ENCODE measurements at regions not wholly inside any gene's neighbourhood (a gene's known extent, or its start where the extent isn't known, plus 50 kb on each side); places are given as distances from the start of the nearest gene placed in this dataset.
"Not testable (repeated sequence)": the region's sequence is repeated elsewhere in the genome, so short reads cannot be mapped to it uniquely, and the experiment has no call there.

DNA sequence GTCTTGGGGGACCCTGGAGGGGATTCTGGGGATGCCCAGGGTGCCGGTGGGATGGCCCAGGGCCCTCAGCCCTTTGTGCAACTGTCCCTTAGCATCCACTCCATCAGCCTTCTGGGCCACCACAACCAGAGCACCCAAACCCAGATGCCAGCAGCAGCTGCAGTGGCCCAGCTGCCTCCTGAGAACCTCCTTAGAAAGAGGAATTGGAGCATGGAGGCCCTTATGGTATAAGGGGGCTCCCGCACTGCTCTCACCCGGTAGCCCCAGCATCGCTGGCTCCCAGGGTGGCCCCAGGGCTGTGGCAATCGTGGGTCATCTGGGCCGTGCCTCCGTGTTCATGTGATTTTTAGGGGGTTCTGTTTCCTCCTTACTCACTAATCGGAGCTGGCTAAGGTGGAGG is 463.3 kb downstream of the ICE1 start:
- DNase-seq (ENCODE audit: low read depth, low spot score): no peak

DNA sequence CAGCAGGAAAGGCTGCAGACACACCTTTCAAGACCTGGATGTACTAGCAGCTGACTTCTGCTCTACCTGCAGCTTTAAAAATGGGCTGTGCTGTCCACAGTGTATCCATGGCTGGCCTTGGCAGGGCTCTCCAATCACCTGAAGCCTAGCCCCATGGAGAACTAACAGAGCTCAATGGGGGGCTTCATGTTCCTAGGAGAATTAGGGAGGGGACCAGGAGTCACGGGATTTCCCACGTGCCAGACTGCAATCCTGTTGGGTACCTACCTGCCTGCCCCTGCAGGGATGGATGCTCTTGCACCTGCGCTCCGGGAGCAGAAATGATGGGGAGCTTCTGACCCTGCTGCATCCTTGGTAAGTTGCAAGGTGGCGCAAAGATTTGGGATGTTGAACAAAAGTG is 462.1 kb downstream of the ICE1 start:
- no peak for DNase-seq (ENCODE audit: low read depth, low spot score)

DNA sequence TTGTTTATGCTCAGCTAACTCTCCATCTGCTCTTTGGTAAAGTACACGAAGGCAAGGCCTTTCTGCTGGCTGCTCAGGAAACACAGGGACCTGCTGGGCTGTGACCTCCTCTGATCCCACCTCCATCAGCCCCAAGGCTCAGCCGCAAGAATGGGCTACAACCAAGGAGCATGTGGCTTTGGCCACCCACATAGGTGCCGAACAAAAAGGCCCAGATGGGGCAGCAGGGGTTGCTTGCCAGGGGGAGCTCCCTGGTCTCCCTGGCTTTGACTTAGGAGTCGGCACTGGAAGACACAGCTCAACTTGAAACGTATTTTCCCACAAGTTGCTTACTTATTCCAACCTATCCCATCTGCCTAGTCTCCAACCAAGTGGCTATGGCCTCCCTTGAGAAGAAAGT is 461.1 kb downstream of the ICE1 start:
- no peak for DNase-seq (ENCODE audit: low read depth, low spot score)

- DNase-seq (ENCODE audit: low read depth, low spot score): no peak
Observed at GRCh38 chr5:5883146-5883545, 460.7 kb downstream of the ICE1 start.

GRCh38 chr5:5882706-5883105 is 460.2 kb downstream of the ICE1 start:
- no peak for DNase-seq (ENCODE audit: low read depth, low spot score)

- DNase-seq (ENCODE audit: low read depth, low spot score): peak; percentile 33
Observed at GRCh38 chr5:5881294-5881693, 458.8 kb downstream of the ICE1 start.

- no peak for DNase-seq (ENCODE audit: low read depth, low spot score)
Observed at GRCh38 chr5:5880077-5880763, 457.7 kb downstream of the ICE1 start.

- DNase-seq (ENCODE audit: low read depth, low spot score): no peak
Observed at GRCh38 chr5:5857396-5857795, 434.9 kb downstream of the ICE1 start.

DNA sequence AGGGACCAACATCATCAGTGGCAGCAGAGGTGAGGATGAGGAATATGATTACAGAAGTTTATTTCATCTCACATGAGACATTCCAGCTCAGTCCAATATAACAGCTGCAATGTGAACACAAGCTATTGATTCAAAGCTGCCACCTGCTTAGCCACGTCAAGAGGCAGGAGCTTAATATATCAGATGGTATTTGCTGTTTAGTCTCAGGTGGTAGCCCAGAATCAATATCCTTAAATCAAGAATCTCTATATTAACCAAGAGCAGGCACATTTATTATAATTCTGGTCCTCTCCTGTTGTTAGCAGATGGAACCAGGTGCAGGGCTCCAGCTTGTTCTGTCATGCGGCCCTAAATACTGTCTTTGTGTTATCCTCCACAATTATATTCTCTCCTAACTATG is 431.6 kb downstream of the ICE1 start:
- DNase-seq (ENCODE audit: low read depth, low spot score): no peak

- no peak for DNase-seq (ENCODE audit: low read depth, low spot score)
Observed at GRCh38 chr5:5838493-5838892, 416.0 kb downstream of the ICE1 start.

- not testable (repeated sequence) for DNase-seq (ENCODE audit: low read depth, low spot score)
Observed at GRCh38 chr5:5831622-5832021, 409.1 kb downstream of the ICE1 start.

GRCh38 chr5:5828619-5829018 is 406.1 kb downstream of the ICE1 start:
- no peak for DNase-seq (ENCODE audit: low read depth, low spot score)

- no peak for DNase-seq (ENCODE audit: low read depth, low spot score)
Observed at GRCh38 chr5:5826911-5827310, 404.4 kb downstream of the ICE1 start.

- DNase-seq (ENCODE audit: low read depth, low spot score): no peak
Observed at GRCh38 chr5:5822729-5823257, 400.3 kb downstream of the ICE1 start.

GRCh38 chr5:5816960-5817359 is 394.5 kb downstream of the ICE1 start:
- no peak for DNase-seq (ENCODE audit: low read depth, low spot score)

- DNase-seq (ENCODE audit: low read depth, low spot score): no peak
Observed at GRCh38 chr5:5813441-5813840, 391.0 kb downstream of the ICE1 start.

- DNase-seq (ENCODE audit: low read depth, low spot score): no peak
Observed at GRCh38 chr5:5810461-5810860, 388.0 kb downstream of the ICE1 start.

DNA sequence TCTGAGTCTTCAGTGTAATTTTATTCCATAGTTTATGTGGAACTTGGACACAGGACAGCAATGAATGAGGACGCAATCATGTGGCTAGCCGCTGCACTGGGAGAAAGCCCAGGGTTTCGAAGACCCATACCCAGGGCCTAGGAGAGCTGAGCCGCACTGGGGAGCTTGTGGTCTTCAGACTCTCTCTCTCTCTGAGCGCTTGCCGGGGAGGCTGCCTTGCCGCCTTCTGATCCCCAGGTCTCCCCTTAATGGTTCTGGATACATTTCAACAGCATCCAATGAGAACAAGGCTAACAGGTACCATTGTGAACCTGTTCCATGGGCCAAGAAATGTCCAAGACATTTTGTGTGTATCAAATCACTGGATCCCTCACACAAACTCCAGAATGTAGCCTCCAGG is 383.4 kb downstream of the ICE1 start:
- no peak for DNase-seq (ENCODE audit: low read depth, low spot score)

DNA sequence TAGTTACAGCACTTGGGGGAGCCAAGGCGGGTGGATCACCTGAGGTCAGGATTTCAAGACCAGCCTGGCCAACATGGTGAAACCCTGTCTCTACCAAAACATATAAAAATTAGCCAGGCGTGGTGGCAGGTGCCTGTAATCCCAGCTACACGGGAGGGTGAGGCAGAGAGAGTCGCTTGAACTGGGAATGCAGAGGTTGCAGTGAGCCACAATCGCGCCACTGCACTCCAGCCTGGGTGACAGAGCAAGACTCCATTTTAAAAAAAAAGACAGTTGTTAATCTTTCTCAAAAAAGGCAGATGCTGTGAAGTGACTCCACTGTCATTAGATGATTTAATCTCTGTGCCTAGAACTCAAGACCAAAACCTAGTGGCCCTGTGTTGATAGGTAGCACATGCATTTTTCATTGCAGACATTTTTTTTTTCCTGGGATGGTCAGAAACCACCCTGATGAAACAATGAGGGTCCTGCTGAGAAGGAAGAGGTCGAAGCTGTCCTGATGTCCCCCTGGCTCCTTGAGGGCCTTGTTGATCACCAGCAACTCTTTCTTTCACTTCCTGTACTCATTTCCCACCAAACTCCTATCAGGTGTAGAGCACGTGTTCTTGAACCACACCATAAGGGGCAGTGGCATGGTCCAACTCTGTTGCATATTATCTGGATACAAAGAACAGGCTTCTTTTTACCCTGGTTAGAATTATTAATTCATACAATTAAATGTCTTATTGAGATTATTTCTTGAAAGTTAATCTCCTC is 382.2 kb downstream of the ICE1 start:
- DNase-seq (ENCODE audit: low read depth, low spot score): no peak

DNA sequence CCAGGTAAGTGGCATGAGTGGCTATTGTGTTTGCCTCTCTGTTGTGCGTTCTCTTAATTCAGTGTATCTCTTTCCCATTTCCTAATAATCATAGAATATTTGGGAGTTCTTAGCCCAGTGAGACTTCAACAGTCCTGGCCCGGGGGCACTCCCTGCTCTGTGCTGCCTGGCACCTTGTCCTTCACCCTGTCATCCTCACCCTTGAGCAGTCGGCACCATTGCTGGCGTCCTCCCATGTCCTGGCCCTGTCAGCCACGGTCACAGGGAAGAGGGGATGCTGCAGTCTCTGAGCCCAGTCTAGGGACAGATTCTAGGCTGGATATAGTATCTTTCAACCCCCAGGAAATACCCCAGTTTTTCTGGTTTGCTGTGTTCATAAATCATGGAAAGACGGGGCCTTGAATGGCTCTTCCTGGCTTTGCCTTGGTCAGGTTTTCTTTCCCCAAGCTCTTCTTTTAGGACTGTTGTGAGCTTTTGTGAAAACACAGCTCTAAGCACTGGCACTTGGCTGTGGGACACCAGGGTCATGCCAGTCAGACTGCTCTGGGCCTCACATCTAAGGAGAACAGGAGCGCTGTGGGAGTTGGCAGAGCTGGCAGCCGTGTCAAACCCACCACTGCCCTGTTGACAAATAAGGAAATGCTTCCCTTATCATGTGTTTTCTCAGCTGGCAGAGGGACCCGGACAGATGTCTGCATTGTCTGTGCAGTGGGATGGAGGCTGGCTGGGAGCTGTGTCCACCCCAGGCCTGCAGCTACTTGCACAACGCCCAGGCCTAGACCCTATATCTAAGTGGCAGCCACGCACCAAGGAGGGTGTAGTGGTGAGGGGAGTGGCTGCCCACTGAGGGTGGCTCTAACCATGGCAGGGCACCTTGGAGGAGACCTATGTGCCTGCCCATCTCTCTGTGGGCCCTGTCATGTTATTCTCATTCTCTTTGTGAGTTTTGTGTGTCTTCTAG is 378.6 kb downstream of the ICE1 start:
- DNase-seq (ENCODE audit: low read depth, low spot score): no peak

DNA sequence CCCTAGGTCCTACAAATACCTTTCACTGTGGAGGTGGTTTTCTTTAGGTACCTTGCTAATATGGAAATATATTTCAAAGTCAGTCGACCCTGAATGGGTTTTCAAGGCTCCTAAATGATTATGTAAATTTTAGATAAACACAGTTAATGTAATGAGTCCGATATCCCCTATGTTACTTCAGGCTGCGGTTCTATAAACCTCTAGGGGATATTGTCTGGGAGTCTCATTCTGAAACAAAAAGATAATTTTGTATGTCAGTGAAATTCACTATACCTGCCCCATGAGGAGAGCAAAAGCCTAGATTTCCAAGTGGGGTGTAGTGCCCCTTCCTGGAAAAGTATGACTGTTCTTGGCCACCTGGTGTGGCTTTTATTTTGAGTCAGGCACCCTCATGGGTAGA is 377.3 kb downstream of the ICE1 start:
- no peak for DNase-seq (ENCODE audit: low read depth, low spot score)

DNA sequence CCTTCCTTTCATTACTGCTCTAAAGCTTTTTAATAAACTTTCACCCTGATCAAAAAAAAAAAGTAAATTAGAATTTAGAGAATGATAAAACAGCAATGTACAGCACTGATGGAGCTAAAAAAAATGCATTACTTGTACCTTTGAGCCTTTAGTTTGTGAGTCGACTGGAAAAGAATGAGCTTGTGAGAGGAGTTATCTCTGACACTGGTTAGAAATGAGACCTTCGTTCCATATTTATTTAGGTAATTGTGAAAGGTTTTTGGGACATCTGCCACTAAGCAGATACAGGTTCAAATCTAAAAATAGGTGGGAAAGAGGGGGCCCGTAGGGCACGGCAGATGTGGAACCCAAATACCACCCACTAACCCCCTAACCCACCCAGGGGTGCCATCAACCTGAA is 376.8 kb downstream of the ICE1 start:
- DNase-seq (ENCODE audit: low read depth, low spot score): no peak

Data from iPS DF 19.7 (cell line).